Kidney epithelial cell (primary cell): ENCODE measurements at regions not wholly inside any gene's neighbourhood (a gene's known extent, or its start where the extent isn't known, plus 50 kb on each side); places are given as distances from the start of the nearest gene placed in this dataset.

Experiments
- DNase-seq: peaks from one replicate; pipeline ENCODE4 v3.0.0-alpha.2; 2010; ENCODE audit warnings: low read depth
- H3K27me3 ChIP-seq: 2 replicates; pipeline ENCODE4 v1.6.0; 2011; ENCODE audit warnings: low read length; ENCODE audit not compliant: control insufficient read depth, insufficient read depth
- H3K36me3 ChIP-seq: 2 replicates; pipeline ENCODE4 v1.5.1; 2011; ENCODE audit warnings: low read length; ENCODE audit not compliant: control insufficient read depth, insufficient read depth
- H3K4me3 ChIP-seq: 2 replicates; pipeline ENCODE4 v1.5.1; 2011; ENCODE audit warnings: low read depth, mild to moderate bottlenecking, control low read depth, low read length
- TF ChIP-seq, protein P1 (sequence below): IDR thresholded peaks from 2 replicates; pipeline ENCODE4 v1.5.1; 2011; ENCODE audit warnings: mild to moderate bottlenecking, moderate library complexity, low read length, control low read depth, inconsistent platforms; ENCODE audit not compliant: insufficient read depth, poor library complexity, severe bottlenecking

DNA sequence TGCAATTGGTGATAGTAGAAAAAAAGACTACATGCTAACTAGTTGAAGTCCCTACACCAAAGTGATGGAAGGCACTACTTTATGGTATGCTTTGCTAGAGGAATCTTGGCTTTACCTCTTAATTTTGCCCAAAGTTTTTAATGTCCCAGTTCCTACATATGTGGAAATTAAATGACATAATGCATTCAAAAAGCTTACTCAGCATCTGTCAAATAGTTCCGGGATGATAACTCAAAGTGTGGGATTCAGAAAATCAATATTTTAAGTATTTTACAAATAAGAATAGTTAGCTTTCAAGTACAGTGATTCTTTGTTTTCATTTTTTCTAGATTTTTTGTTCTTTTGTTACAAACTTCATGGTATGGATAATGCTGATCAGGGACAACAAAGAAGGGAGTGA is 211.6 kb downstream of the PCDH20 start:
- Histone ChIP-seq H3K36me3 (no peaks in the 10 kb centered on the region), H3K4me3 (no peak overlapping the region), H3K27me3 (no peaks in the 10 kb centered on the region)
- no peak for DNase-seq
- TF ChIP-seq, protein P1, sequence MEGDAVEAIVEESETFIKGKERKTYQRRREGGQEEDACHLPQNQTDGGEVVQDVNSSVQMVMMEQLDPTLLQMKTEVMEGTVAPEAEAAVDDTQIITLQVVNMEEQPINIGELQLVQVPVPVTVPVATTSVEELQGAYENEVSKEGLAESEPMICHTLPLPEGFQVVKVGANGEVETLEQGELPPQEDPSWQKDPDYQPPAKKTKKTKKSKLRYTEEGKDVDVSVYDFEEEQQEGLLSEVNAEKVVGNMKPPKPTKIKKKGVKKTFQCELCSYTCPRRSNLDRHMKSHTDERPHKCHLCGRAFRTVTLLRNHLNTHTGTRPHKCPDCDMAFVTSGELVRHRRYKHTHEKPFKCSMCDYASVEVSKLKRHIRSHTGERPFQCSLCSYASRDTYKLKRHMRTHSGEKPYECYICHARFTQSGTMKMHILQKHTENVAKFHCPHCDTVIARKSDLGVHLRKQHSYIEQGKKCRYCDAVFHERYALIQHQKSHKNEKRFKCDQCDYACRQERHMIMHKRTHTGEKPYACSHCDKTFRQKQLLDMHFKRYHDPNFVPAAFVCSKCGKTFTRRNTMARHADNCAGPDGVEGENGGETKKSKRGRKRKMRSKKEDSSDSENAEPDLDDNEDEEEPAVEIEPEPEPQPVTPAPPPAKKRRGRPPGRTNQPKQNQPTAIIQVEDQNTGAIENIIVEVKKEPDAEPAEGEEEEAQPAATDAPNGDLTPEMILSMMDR = no peak

DNA sequence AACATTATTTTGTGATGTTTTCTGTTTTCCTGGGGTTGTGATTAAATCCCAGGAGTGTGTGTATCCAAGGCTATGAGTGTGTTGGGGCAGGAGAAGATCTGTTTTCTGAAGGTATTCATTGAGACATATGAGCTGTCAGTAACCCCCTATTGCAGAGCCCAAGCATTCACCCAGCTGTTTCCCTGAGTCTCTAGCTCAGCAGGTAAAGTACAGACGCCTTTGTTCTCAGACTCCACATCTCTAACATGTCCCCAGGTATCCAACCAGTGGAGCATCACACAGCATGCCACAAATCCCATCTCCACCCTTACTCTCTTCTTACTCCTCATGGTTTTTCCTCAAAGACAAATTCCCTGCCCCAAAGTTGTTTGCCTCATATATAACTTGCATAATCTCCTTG is 213.6 kb downstream of the PCDH20 start:
- TF ChIP-seq, protein P1 = no peak
- DNase-seq = no peak
- no peaks in the 10 kb centered on the region for H3K27me3 ChIP-seq
- H3K4me3 ChIP-seq = no peak overlapping the region
- no peaks in the 10 kb centered on the region for H3K36me3 ChIP-seq

DNA sequence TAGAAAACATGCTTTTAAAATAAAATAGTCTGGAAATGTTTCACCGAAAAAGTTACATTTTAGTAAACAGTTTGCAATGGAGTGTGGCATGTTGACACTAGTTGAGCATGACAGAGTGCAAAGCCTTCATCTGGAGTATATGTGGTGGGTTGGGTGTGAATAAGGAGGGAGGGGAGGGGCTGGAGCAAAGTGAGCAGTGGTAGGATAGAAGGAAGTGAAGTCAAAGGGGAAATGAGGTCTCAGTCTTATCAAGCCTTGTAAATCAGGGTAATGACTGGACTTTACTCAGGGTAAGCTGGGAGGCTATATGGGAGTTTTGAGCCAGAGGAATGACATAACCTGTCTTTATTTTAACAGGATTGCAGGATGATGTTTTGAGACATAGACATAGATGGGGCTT is 222.8 kb downstream of the PCDH20 start:
- TF ChIP-seq, protein P1 = no peak
- Histone ChIP-seq H3K27me3 (no peaks in the 10 kb centered on the region), H3K36me3 (no peaks in the 10 kb centered on the region), H3K4me3 (no peak overlapping the region)
- no peak for DNase-seq

DNA sequence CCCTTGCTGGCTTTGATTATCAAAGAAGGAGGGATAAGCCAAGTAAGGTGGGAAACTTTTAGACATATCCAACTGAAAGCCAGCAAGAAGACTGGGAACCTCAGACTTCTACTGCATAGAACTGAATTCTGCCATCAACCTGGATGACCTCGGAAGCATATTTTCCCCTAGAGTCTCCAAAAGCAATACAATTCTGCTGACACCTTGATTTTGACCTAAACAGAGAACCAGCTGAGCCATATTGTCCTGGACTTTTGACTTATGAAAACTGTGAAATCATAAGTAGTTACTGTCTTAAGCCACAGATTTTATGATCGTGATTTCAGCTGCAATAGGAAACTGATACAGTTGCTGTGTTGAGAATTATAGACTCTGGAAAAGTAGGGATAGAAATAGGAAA is 227.6 kb downstream of the PCDH20 start:
- H3K4me3 ChIP-seq = no peak overlapping the region
- TF ChIP-seq, protein P1 = no peak
- H3K36me3 ChIP-seq = no peaks in the 10 kb centered on the region
- no peaks in the 10 kb centered on the region for H3K27me3 ChIP-seq
- no peak for DNase-seq

DNA sequence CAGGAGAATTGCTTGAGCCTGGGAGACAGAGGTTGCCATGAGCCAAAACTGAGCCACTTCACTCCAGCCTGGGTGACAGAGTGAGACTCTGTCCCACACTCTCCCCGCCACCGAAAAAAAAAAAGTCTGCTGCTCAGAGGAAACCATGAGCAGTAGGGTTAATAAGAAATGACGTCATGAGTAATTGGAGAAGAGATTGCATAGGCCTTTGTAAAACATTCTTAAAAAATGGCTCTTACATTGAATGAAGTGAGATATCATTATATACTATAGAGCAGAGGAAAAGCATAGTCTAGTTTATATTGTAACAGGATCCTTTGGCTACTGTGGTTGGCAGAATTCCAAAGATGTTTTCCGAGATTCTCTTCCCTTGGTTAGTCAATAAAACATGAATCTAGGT is 228.2 kb downstream of the PCDH20 start:
- no peaks in the 10 kb centered on the region for H3K27me3 ChIP-seq
- no peak for DNase-seq
- H3K36me3 ChIP-seq = no peaks in the 10 kb centered on the region
- no peak overlapping the region for H3K4me3 ChIP-seq
- TF ChIP-seq, protein P1 = no peak

DNA sequence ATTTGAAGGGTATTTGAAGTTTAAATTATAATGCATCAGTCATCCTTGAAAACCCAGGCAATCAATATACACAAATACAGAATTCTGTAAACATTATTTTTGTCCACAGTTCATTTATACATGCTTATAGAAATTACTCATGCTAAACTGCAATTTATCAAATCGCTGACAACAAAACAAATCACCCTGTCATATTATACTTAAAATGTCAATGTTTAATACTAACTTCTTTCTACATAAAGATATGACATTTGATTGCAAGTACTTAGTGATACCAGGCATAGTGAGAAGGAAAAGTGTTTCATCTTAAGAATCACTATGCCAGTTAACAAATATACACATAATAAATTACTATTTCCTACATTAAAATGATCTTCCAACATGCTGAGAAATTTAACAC is 232.0 kb downstream of the PCDH20 start:
- no peak for DNase-seq
- TF ChIP-seq, protein P1 = no peak
- Histone ChIP-seq H3K4me3 (no peak overlapping the region), H3K27me3 (no peaks in the 10 kb centered on the region), H3K36me3 (no peaks in the 10 kb centered on the region)
